SK-N-SH treated with all-trans-retinoic acid at 6 μM for 48 hours (cell line): ENCODE measurements at regions not wholly inside any gene's neighbourhood (a gene's known extent, or its start where the extent isn't known, plus 50 kb on each side); places are given as distances from the start of the nearest gene placed in this dataset.

ENCODE experiments used
- ATAC-seq: fragments of 200-7000 bp; cut with Tn5 transposase; 3 replicates; pipeline ENCODE4 v1.9.1; 2020; ENCODE audit warnings: mild to moderate bottlenecking, moderate library complexity
- ARNTL ChIP-seq: fragments of 450-650 bp; formaldehyde crosslinking; IDR thresholded peaks from 2 replicates; pipeline ENCODE4 v1.5.0; 2020; ENCODE audit warnings: low read depth, mild to moderate bottlenecking, moderate library complexity, borderline replicate concordance
- BACH2 ChIP-seq: fragments of 250-450 bp; sonication (Bioruptor Pico); IDR thresholded peaks from 2 replicates; pipeline ENCODE4 v1.9.0; 2021; ENCODE audit warnings: mild to moderate bottlenecking, borderline replicate concordance
- CREB5 ChIP-seq: fragments of 250-450 bp; sonication (Bioruptor Pico); IDR thresholded peaks from 2 replicates; pipeline ENCODE4 v1.5.1; 2020; ENCODE audit warnings: low read depth, mild to moderate bottlenecking, moderate library complexity
- CSRNP3 ChIP-seq: fragments of 250-450 bp; sonication (Bioruptor Pico); IDR thresholded peaks from 2 replicates; pipeline ENCODE4 v1.5.1; 2021; ENCODE audit warnings: mild to moderate bottlenecking, moderate library complexity
- ESRRG ChIP-seq: fragments of 250-450 bp; sonication (Bioruptor Pico); IDR thresholded peaks from 2 replicates; pipeline ENCODE4 v1.6.1; 2021; ENCODE audit warnings: mild to moderate bottlenecking
- GLIS3 ChIP-seq: fragments of 250-450 bp; sonication (Bioruptor Pico); IDR thresholded peaks from 2 replicates; pipeline ENCODE4 v1.5.0; 2020; ENCODE audit warnings: mild to moderate bottlenecking, moderate library complexity
- ISL1 ChIP-seq: fragments of 250-450 bp; sonication (Bioruptor Pico); IDR thresholded peaks from 2 replicates; pipeline ENCODE4 v2.1.2; 2022; ENCODE audit warnings: mild to moderate bottlenecking, moderate library complexity
- OSR1 ChIP-seq: fragments of 250-450 bp; sonication (Bioruptor Pico); IDR thresholded peaks from 2 replicates; pipeline ENCODE4 v1.8.0; 2022; ENCODE audit warnings: moderate library complexity, mild to moderate bottlenecking, inconsistent platforms
- PATZ1 ChIP-seq: fragments of 250-450 bp; sonication (Bioruptor Pico); IDR thresholded peaks from 2 replicates; pipeline ENCODE4 v1.8.0; 2020; ENCODE audit warnings: mild to moderate bottlenecking, moderate library complexity, borderline replicate concordance
- POU6F1 ChIP-seq: fragments of 250-450 bp; sonication (Bioruptor Pico); IDR thresholded peaks from 2 replicates; pipeline ENCODE4 v1.8.0; 2021; ENCODE audit warnings: low read depth, mild to moderate bottlenecking, moderate library complexity, borderline replicate concordance
- PPARA ChIP-seq: fragments of 250-450 bp; sonication (Bioruptor Pico); IDR thresholded peaks from 2 replicates; pipeline ENCODE4 v1.5.0; 2020; ENCODE audit warnings: mild to moderate bottlenecking, borderline replicate concordance
- RARB ChIP-seq: fragments of 250-450 bp; sonication (Bioruptor Pico); IDR thresholded peaks from 2 replicates; pipeline ENCODE4 v1.8.0; 2021; ENCODE audit warnings: mild to moderate bottlenecking, moderate library complexity
- SNAI2 ChIP-seq: fragments of 250-450 bp; sonication (Bioruptor Pico); IDR thresholded peaks from 2 replicates; pipeline ENCODE4 v1.5.0; 2020; ENCODE audit warnings: mild to moderate bottlenecking, moderate library complexity
- TCF4 ChIP-seq: fragments of 250-450 bp; sonication (Bioruptor Pico); IDR thresholded peaks from 2 replicates; pipeline ENCODE4 v1.8.0; 2021; ENCODE audit warnings: mild to moderate bottlenecking, moderate library complexity, borderline replicate concordance
- TOX ChIP-seq: fragments of 250-450 bp; sonication (Bioruptor Pico); IDR thresholded peaks from 2 replicates; pipeline ENCODE4 v1.8.0; 2021; ENCODE audit warnings: mild to moderate bottlenecking, moderate library complexity, borderline replicate concordance
- TSHZ2 ChIP-seq: fragments of 250-450 bp; sonication (Bioruptor Pico); IDR thresholded peaks from 2 replicates; pipeline ENCODE4 v1.5.0; 2020; ENCODE audit warnings: mild to moderate bottlenecking, moderate library complexity
- ZC3H10 ChIP-seq: fragments of 250-450 bp; sonication (Bioruptor Pico); IDR thresholded peaks from 2 replicates; pipeline ENCODE4 v1.5.1; 2021; ENCODE audit warnings: mild to moderate bottlenecking, moderate library complexity
- ZFP3 ChIP-seq: fragments of 250-450 bp; sonication (Bioruptor Pico); IDR thresholded peaks from 2 replicates; pipeline ENCODE4 v1.5.0; 2020; ENCODE audit warnings: mild to moderate bottlenecking, moderate library complexity
- ZFP30 ChIP-seq: fragments of 450-650 bp; formaldehyde crosslinking; IDR thresholded peaks from 2 replicates; pipeline ENCODE4 v1.5.0; 2022; ENCODE audit warnings: mild to moderate bottlenecking, moderate library complexity
- ZNF565 ChIP-seq: fragments of 450-650 bp; formaldehyde crosslinking; conservative IDR thresholded peaks from 2 replicates; pipeline ENCODE4 v1.5.0; 2020; ENCODE audit warnings: low read depth, mild to moderate bottlenecking, moderate library complexity
- ZNF70 ChIP-seq: fragments of 450-650 bp; formaldehyde crosslinking; IDR thresholded peaks from 2 replicates; pipeline ENCODE4 v1.5.0; 2020; ENCODE audit warnings: mild to moderate bottlenecking, moderate library complexity

- no peak for TF ChIP-seq TOX (CRISPR knock-in tag)
- ATAC-seq, result no peak
Observed at GRCh38 chr5:130712324-130712723, 452.7 kb downstream of the HINT1 start.

- no peak for TF ChIP-seq RARB
- no peak for TF ChIP-seq ZFP3 (CRISPR knock-in tag)
- no peak for TF ChIP-seq ZC3H10 (CRISPR knock-in tag)
- TF ChIP-seq BACH2 (CRISPR knock-in tag), result no peak
- TF ChIP-seq CREB5 (CRISPR knock-in tag), result no peak
- TF ChIP-seq ISL1 (CRISPR knock-in tag), result no peak
- TF ChIP-seq TCF4 (CRISPR knock-in tag), result no peak
- TF ChIP-seq ARNTL (CRISPR knock-in tag), result no peak
- no peak for TF ChIP-seq TSHZ2 (CRISPR knock-in tag)
- no peak for TF ChIP-seq POU6F1 (CRISPR knock-in tag)
- TF ChIP-seq ZNF565 (CRISPR knock-in tag), result no peak
- TF ChIP-seq OSR1 (CRISPR knock-in tag), result no peak
- TF ChIP-seq ZNF70, result no peak
- no peak for TF ChIP-seq TOX (CRISPR knock-in tag)
- TF ChIP-seq ESRRG (CRISPR knock-in tag), result no peak
- TF ChIP-seq PPARA (CRISPR knock-in tag), result no peak
- no peak for TF ChIP-seq GLIS3
- ATAC-seq, result no peak
Observed at GRCh38 chr5:130710596-130710995, 454.5 kb downstream of the HINT1 start.

GRCh38 chr5:130708754-130709153 is 456.3 kb downstream of the HINT1 start:
- no peak for ATAC-seq
- TF ChIP-seq PPARA (CRISPR knock-in tag), result no peak
- no peak for TF ChIP-seq ZFP3 (CRISPR knock-in tag)
- TF ChIP-seq GLIS3, result no peak
- no peak for TF ChIP-seq BACH2 (CRISPR knock-in tag)
- no peak for TF ChIP-seq SNAI2 (CRISPR knock-in tag)
- no peak for TF ChIP-seq TSHZ2 (CRISPR knock-in tag)

- ATAC-seq, result no peak
- TF ChIP-seq SNAI2 (CRISPR knock-in tag) (no peak), RARB (no peak), ZFP30 (CRISPR knock-in tag) (no peak), CSRNP3 (CRISPR knock-in tag) (no peak), TCF4 (CRISPR knock-in tag) (no peak), PATZ1 (CRISPR knock-in tag) (no peak), ZNF70 (no peak), ZNF565 (CRISPR knock-in tag) (no peak), ARNTL (CRISPR knock-in tag) (no peak), OSR1 (CRISPR knock-in tag) (no peak)
Observed at GRCh38 chr5:130706696-130707095, 458.4 kb downstream of the HINT1 start.
